ENCODE measurements at regions not wholly inside any gene's neighbourhood (a gene's known extent, or its start where the extent isn't known, plus 50 kb on each side); places are given as distances from the start of the nearest gene placed in this dataset.
"Not testable (repeated sequence)": the region's sequence is repeated elsewhere in the genome, so short reads cannot be mapped to it uniquely, and the experiment has no call there.

DNA sequence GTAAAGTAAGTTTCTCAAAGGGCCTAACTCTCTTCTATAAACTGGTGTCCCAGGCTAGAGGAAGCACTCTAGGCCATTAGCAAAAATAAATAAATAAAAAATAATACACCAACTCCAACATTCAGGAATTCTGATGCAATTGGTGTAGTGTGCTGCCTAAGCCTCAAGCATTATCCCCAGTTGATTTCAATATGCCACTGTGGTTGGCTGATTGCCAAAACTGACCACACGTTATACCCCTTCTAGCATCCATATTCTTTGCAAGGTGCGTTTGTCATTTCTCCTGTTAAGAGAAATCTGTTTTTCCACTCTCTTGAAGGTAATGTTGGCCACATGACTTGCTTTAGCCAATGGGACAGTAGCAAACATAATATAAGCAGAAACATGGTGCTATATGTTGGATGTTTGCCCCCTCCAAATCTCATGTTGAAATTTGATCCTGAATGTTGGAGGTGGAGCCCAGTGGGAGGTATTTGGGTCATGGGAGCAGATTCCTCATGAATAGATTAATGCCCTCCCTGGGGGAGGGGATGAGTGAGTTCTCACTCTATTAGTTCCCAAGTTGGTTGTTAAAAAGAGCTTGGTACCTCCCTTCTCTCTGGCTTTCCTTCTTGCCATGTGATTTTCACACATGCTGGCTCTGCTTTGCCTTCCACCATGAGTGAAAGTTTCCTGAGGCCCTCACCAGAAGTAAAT, 71.9 kb upstream of the PLCB4 start:
- TF ChIP-seq POLR2AphosphoS5 (IDR thresholded peaks at IDR 0.05; ENCODE audit: low read depth) = no peak
- TF ChIP-seq, protein P1, sequence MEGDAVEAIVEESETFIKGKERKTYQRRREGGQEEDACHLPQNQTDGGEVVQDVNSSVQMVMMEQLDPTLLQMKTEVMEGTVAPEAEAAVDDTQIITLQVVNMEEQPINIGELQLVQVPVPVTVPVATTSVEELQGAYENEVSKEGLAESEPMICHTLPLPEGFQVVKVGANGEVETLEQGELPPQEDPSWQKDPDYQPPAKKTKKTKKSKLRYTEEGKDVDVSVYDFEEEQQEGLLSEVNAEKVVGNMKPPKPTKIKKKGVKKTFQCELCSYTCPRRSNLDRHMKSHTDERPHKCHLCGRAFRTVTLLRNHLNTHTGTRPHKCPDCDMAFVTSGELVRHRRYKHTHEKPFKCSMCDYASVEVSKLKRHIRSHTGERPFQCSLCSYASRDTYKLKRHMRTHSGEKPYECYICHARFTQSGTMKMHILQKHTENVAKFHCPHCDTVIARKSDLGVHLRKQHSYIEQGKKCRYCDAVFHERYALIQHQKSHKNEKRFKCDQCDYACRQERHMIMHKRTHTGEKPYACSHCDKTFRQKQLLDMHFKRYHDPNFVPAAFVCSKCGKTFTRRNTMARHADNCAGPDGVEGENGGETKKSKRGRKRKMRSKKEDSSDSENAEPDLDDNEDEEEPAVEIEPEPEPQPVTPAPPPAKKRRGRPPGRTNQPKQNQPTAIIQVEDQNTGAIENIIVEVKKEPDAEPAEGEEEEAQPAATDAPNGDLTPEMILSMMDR (IDR thresholded peaks at IDR 0.05; ENCODE audit: insufficient read depth, low read length) = no peak
- TF ChIP-seq, protein P2, sequence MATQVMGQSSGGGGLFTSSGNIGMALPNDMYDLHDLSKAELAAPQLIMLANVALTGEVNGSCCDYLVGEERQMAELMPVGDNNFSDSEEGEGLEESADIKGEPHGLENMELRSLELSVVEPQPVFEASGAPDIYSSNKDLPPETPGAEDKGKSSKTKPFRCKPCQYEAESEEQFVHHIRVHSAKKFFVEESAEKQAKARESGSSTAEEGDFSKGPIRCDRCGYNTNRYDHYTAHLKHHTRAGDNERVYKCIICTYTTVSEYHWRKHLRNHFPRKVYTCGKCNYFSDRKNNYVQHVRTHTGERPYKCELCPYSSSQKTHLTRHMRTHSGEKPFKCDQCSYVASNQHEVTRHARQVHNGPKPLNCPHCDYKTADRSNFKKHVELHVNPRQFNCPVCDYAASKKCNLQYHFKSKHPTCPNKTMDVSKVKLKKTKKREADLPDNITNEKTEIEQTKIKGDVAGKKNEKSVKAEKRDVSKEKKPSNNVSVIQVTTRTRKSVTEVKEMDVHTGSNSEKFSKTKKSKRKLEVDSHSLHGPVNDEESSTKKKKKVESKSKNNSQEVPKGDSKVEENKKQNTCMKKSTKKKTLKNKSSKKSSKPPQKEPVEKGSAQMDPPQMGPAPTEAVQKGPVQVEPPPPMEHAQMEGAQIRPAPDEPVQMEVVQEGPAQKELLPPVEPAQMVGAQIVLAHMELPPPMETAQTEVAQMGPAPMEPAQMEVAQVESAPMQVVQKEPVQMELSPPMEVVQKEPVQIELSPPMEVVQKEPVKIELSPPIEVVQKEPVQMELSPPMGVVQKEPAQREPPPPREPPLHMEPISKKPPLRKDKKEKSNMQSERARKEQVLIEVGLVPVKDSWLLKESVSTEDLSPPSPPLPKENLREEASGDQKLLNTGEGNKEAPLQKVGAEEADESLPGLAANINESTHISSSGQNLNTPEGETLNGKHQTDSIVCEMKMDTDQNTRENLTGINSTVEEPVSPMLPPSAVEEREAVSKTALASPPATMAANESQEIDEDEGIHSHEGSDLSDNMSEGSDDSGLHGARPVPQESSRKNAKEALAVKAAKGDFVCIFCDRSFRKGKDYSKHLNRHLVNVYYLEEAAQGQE (IDR thresholded peaks at IDR 0.05; ENCODE audit: insufficient replicate concordance, low read depth) = no peak
- no peak for TF ChIP-seq SPI1 (IDR thresholded peaks at IDR 0.05; ENCODE audit: borderline replicate concordance, low read depth)
- TF ChIP-seq GABPA (IDR thresholded peaks at IDR 0.05; ENCODE audit: low read depth) = no peak
- H3K27me3 ChIP-seq (ENCODE audit: insufficient read depth, poor library complexity, severe bottlenecking) = no peaks in the 10 kb centered on the region
- H3K4me3 ChIP-seq (replicated peaks; ENCODE audit: insufficient read depth, low read length) = no peak overlapping the region
- no peak for DNase-seq (ENCODE audit: low read depth in 1 of 2, low spot score in 1 of 2)
- H3K27ac ChIP-seq (replicated peaks) = no peak overlapping the region

DNA sequence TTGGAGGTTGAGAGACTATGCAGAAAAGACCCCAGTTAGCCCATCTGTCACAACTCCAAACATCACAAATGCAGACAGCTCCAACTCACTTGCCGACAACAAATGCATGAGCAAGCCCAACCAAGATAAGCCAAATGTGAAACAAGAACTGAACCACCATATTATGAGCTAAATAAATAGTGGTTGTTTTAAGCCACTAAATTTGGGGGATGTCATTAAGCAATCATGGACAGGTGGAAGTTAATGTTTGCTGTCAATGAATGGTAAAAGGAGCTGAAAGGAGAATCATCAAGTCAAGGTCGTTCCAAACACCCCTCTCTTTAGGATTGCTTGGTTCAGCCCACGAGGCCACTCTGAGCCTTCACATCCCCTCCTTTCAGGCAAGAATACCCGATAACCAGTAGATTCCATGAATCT, 71.2 kb upstream of the PLCB4 start:
- H3K27me3 ChIP-seq (ENCODE audit: insufficient read depth, poor library complexity, severe bottlenecking) = no peaks in the 10 kb centered on the region
- no peak overlapping the region for H3K4me3 ChIP-seq (replicated peaks; ENCODE audit: insufficient read depth, low read length)
- H3K27ac ChIP-seq (replicated peaks) = no peak overlapping the region
- no peak for DNase-seq (ENCODE audit: low read depth in 1 of 2, low spot score in 1 of 2)
- TF ChIP-seq, protein P2 (IDR thresholded peaks at IDR 0.05; ENCODE audit: insufficient replicate concordance, low read depth) = no peak
- TF ChIP-seq GABPA (IDR thresholded peaks at IDR 0.05; ENCODE audit: low read depth) (no peak), POLR2AphosphoS5 (IDR thresholded peaks at IDR 0.05; ENCODE audit: low read depth) (no peak), SPI1 (IDR thresholded peaks at IDR 0.05; ENCODE audit: borderline replicate concordance, low read depth) (no peak)
- TF ChIP-seq, protein P1 (IDR thresholded peaks at IDR 0.05; ENCODE audit: insufficient read depth, low read length) = no peak

DNA sequence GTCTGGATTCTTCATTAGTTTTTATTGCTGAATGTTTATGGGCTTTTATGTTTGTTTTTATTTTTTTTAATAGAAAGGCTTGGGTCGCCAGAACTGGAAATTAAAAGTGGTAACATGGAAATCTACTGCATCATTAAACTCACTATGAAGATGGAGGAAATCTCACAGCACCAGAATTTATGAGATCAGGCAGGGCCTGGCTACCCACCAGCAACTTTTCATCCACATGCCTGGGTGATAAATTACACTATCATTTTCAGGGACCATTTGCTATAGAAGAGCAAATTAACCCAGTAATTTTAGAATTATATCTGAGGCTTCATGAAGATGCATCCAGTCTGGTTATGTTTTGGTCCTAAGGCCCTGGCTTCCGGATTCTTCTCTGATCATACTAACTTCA, 57.8 kb upstream of the PLCB4 start:
- no peak for TF ChIP-seq POLR2AphosphoS5 (IDR thresholded peaks at IDR 0.05; ENCODE audit: low read depth)

DNA sequence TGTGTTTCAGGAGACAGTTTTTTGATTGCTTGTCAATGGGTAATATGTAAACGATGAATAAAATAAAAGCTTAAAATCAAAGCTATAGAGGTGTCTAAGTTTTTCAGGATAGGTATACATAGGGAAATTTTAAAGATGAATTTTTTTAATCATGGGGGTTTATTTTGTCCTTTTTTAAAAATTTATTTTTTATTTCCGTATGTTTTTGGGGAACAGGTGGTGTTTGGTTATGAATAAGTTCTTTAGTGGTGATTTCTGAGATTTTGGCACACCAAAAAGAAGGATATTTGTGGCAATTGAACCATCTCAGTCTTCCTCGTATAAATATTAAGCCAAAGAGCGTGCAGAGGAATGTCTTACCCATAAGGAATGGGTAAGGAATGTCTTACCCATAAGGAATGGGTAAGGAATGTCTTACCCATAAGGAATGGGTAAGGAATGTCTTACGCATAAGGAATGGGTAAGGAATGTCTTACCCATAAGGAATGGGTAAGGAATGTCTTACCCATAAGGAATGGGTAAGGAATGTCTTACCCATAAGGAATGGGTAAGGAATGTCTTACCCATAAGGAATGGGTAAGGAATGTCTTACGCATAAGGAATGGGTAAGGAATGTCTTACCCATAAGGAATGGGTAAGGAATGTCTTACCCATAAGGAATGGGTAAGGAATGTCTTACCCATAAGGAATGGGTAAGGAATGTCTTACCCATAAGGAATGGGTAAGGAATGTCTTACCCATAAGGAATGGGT, 53.5 kb upstream of the PLCB4 start:
- H3K4me3 ChIP-seq (replicated peaks; ENCODE audit: insufficient read depth, low read length); H3K27me3 ChIP-seq (ENCODE audit: insufficient read depth, poor library complexity, severe bottlenecking); DNase-seq (ENCODE audit: low read depth in 1 of 2, low spot score in 1 of 2); H3K27ac ChIP-seq (replicated peaks): not testable (repeated sequence)

More for the DNA sequence above, 57.8 kb upstream of the PLCB4 start:
- Histone ChIP-seq H3K27me3 (ENCODE audit: insufficient read depth, poor library complexity, severe bottlenecking) (no peaks in the 10 kb centered on the region), H3K27ac (replicated peaks) (no peak overlapping the region), H3K4me3 (replicated peaks; ENCODE audit: insufficient read depth, low read length) (no peak overlapping the region)
- no peak for DNase-seq (ENCODE audit: low read depth in 1 of 2, low spot score in 1 of 2)

Measured in HL-60 (cell line).